LNCaP clone FGC (cell line): ENCODE measurements at regions not wholly inside any gene's neighbourhood (a gene's known extent, or its start where the extent isn't known, plus 50 kb on each side); places are given as distances from the start of the nearest gene placed in this dataset.

Experiments used
- DNase-seq: peaks from one replicate; pipeline ENCODE4 v3.0.0-alpha.2; 2011; ENCODE audit warnings: low read depth
- H3K4me3 ChIP-seq: 2 replicates; pipeline ENCODE4 v1.5.1; 2011; ENCODE audit warnings: mild to moderate bottlenecking, low read depth, low read length, control low read depth
- TF ChIP-seq, protein P1 (sequence below): IDR thresholded peaks from 2 replicates; pipeline ENCODE4 v1.5.1; 2012; ENCODE audit warnings: mild to moderate bottlenecking; ENCODE audit not compliant: control insufficient read depth, insufficient read depth; ENCODE audit errors: extremely low read depth

DNA sequence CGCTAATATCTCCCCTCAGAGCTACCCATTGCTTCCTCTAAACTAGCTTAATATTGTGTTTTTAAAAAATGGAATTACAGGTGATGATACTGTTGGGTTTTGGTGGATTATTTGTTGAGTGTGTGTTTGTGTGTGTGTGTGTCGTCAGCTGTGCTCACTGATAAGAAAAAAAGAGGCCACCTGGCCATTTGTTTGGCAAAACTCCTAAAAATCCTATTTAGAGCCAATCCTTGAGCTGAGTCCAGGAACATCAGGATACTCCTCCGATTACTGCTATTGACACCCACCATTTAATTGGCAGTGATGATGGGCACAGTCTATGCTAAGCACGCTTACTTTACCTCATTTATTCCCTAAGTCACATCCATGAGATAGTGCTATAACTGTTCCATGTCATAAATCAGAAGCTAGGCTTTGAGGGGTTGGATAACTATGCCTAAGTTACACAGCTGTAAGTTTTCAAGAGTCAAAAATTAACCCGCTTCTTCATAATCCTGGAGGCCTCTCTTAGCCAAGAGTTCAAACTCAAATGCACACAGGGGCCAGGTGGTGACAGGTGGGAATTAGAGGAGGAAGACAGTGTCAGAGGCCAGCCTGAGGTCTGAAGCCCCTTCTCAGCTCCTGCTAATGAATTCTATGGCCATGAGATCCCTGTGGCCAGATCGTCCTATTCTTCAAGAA is 1026.6 kb upstream of the TMEM132C start:
- no peak for DNase-seq
- TF ChIP-seq, protein P1, sequence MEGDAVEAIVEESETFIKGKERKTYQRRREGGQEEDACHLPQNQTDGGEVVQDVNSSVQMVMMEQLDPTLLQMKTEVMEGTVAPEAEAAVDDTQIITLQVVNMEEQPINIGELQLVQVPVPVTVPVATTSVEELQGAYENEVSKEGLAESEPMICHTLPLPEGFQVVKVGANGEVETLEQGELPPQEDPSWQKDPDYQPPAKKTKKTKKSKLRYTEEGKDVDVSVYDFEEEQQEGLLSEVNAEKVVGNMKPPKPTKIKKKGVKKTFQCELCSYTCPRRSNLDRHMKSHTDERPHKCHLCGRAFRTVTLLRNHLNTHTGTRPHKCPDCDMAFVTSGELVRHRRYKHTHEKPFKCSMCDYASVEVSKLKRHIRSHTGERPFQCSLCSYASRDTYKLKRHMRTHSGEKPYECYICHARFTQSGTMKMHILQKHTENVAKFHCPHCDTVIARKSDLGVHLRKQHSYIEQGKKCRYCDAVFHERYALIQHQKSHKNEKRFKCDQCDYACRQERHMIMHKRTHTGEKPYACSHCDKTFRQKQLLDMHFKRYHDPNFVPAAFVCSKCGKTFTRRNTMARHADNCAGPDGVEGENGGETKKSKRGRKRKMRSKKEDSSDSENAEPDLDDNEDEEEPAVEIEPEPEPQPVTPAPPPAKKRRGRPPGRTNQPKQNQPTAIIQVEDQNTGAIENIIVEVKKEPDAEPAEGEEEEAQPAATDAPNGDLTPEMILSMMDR: no peak
- H3K4me3 ChIP-seq: no peak overlapping the region

DNA sequence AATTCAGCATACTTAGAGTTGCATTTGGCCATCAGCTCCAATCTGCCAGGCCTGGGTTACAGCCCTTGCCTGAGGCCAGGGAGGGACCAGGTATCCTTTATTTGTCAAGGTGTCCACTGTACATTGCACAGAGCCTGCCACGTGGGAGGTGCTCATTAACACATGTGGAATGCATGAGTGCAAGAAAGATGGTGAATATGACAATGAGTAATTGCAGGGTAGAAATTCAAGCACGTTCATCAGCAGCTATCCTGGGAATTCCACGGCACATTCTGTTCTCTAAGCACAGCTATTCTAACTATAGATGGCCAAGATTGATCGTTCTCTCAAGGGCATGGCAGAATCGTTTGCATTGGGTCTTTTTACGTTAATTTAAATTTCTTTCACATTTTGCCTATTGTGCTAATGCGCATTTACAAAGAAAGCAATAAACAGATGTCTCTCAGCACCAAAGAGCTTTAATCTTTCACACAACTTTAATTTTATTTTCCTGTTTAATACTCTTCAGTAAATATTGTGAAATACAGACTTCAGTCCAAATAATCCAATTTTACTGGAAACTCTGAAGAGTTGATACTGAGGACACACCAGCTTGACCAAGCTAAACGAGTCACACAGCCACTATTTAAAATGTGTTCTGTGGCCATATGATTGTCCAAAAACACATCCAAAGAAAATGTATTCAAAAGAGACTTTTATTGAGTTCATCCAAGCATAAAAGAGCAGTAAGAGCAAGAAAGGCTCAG is 1025.7 kb upstream of the TMEM132C start:
- TF ChIP-seq, protein P1: no peak
- no peak overlapping the region for H3K4me3 ChIP-seq
- no peak for DNase-seq

DNA sequence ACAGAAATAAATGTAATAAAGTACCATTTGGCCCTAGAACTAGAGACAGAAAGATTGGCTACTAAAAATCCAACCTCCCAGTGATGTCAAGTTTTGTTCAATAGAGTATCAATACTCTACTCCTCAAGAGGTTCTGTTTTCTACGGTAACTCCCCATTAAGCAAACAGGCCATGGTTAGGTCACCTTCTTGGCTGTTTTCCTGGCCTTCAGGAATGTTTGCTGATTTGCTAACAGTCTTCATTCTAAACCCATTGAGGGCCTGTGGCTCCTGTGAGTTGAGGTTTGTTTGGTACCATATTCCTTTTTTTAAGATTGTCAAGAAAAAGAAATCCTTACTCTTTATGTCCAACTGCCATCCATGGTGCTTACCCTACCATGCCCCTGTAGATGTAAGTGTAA is 1022.0 kb upstream of the TMEM132C start:
- no peak overlapping the region for H3K4me3 ChIP-seq
- DNase-seq: peak; percentile 11
- TF ChIP-seq, protein P1: no peak

DNA sequence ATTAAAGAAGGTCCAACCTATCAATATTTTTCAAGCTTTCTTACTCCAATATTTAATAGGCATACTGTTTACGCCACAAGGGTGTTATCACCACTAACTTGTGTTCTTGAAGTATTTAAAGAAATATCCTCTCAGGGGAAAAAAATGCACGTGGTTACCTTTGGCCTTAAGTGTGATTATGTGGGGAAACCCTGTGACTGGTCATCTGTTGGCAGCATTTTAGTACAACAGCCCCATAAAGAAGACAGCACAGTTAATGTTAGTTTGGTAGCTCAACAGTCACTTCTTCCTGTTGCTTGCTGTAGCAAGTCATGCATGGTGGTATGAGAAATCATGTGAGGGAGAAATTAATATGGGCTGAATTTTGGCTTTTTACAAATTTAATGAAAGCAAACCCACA is 1021.5 kb upstream of the TMEM132C start:
- DNase-seq: no peak
- H3K4me3 ChIP-seq: no peak overlapping the region
- TF ChIP-seq, protein P1: no peak

DNA sequence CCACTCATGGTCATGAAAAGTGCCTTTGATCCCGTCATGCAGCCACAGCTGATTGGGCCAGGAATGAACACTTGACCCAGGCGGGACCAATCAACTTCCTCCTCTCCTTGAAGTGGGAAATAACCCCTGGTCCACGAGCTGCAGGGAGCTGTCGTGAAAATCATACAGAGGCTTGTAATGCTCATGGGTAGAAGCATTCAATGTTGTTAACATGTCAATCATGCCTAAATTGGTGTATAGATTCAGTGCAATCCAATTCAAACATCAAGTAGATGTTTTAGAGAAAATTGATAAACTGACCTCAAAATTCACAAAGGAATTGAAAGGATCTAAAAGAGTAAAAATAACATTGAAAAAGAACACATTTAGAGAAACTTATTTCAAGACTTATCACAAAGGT is 1019.0 kb upstream of the TMEM132C start:
- TF ChIP-seq, protein P1: no peak
- DNase-seq: no peak
- H3K4me3 ChIP-seq: no peak overlapping the region

DNA sequence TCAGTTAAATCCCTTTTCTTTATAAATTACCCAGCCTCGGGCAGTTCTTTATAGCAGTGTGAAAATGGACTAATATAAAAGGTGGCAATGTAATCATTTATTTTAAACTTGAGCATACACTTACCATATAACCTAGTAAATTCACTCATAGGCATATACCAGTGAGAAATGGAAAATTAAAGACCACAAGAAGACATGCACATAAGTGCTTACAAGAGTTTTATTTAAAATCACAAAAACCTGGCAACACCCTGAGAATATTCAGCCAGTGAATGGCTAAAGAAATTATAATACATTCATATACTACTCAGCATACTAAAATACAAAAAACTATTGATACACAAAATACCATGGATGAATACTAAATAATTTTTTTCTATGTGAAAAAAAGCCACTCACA is 1017.5 kb upstream of the TMEM132C start:
- no peak for DNase-seq
- TF ChIP-seq, protein P1: no peak
- H3K4me3 ChIP-seq: no peak overlapping the region
